B cell (primary cell): ENCODE measurements at regions not wholly inside any gene's neighbourhood (a gene's known extent, or its start where the extent isn't known, plus 50 kb on each side); places are given as distances from the start of the nearest gene placed in this dataset.

ENCODE experiments used
- ATAC-seq: fragments of 200-7000 bp; cut with Tn5 transposase; one replicate; pipeline ENCODE4 v1.10.0; 2021; ENCODE audit warnings: low read depth, mild to moderate bottlenecking, moderate number of reproducible peaks, moderate library complexity
- CTCF ChIA-PET: fragments of 350-600 bp; sonication (Branson Sonifier 250); formaldehyde crosslinking; loops from one replicate; lab custom pipeline; 2021; ENCODE audit warnings: antibody characterized with exemption, inconsistent platforms; lab: Charles Lee
- POLR2A ChIA-PET: fragments of 350-600 bp; sonication (Branson Sonifier 250); formaldehyde crosslinking; loops from one replicate; lab custom pipeline; 2021; ENCODE audit warnings: antibody characterized with exemption; lab: Charles Lee
- DNase-seq: peaks from one replicate; pipeline ENCODE4 v3.0.0; 2013
- H2AFZ ChIP-seq: 2 replicates; pipeline ENCODE4 v1.6.1; 2012; ENCODE audit warnings: mild to moderate bottlenecking, low read depth, low read length; ENCODE audit not compliant: insufficient read depth, poor library complexity, severe bottlenecking
- H3K27ac ChIP-seq, 2 donors: 1 replicate in 1 of 2; 2 replicates in 1 of 2; pipeline ENCODE4 v1.5.1; 2012 to 2013; ENCODE audit warnings: low read length in 2 of 2, mild to moderate bottlenecking in 2 of 2, moderate library complexity in 1 of 2
- H3K27me3 ChIP-seq, 4 experiments: fragments of 200-600 bp in 1 of 4; sonication (generic) in 1 of 4; replicated peaks in 1 of 4; 1 replicate in 2 of 4; 2 replicates in 2 of 4; pipeline versions ENCODE4 v1.6.1 to v1.7.0; 2013 to 2016; ENCODE audit warnings: low read length in 3 of 4, mild to moderate bottlenecking in 2 of 4, mixed read lengths in 1 of 4, moderate library complexity in 1 of 4; ENCODE audit not compliant: insufficient read depth in 4 of 4, control insufficient read depth in 3 of 4; ENCODE audit errors: control extremely low read depth in 1 of 4
- H3K36me3 ChIP-seq, 2 experiments: replicated peaks in 1 of 2; 1 replicate in 1 of 2; 2 replicates in 1 of 2; pipeline versions ENCODE4 v1.6.1 to v1.7.1; 2013; ENCODE audit warnings: low read length in 1 of 2; ENCODE audit not compliant: insufficient read depth in 2 of 2, control insufficient read depth in 1 of 2; ENCODE audit errors: control extremely low read depth in 1 of 2, extremely low read depth in 1 of 2
- H3K4me1 ChIP-seq, 2 donors: fragments of 200-600 bp in 1 of 2; sonication (generic) in 1 of 2; 1 replicate in 1 of 2; 2 replicates in 1 of 2; pipeline versions ENCODE4 v1.5.1 to v1.6.1; 2013 to 2017; ENCODE audit warnings: low read length in 2 of 2; ENCODE audit not compliant: control insufficient read depth in 2 of 2, insufficient read depth in 2 of 2
- H3K4me2 ChIP-seq: replicated peaks from 2 replicates; pipeline ENCODE3; 2012; ENCODE audit warnings: mild to moderate bottlenecking, low read depth, low read length; ENCODE audit not compliant: poor library complexity, severe bottlenecking
- H3K4me3 ChIP-seq, 5 experiments: fragments of 200-600 bp in 1 of 5; sonication (generic) in 1 of 5; 1 replicate in 3 of 5; 2 replicates in 2 of 5; pipeline versions ENCODE4 v1.5.1 to v1.7.0; 2011 to 2016; ENCODE audit warnings: low read length in 4 of 5, mild to moderate bottlenecking in 4 of 5, low read depth in 2 of 5, control low read depth in 1 of 5, moderate library complexity in 1 of 5; ENCODE audit not compliant: insufficient read depth in 1 of 5; ENCODE audit errors: control extremely low read depth in 1 of 5, extremely low read depth in 1 of 5
- H3K79me2 ChIP-seq: fragments of 200-600 bp; sonication (generic); one replicate; pipeline ENCODE4 v1.6.0; 2016; ENCODE audit warnings: low read length; ENCODE audit not compliant: control insufficient read depth, insufficient read depth
- H3K9ac ChIP-seq: fragments of 200-600 bp; sonication (generic); 2 replicates; pipeline ENCODE4 v1.6.1; 2017; ENCODE audit warnings: mild to moderate bottlenecking, low read length, moderate library complexity
- H3K9me3 ChIP-seq, 3 donors: one replicate each; pipeline versions ENCODE4 v1.6.1 to v1.7.1; 2013; ENCODE audit warnings: low read length in 2 of 3; ENCODE audit not compliant: control insufficient read depth in 2 of 3, insufficient read depth in 1 of 3; ENCODE audit errors: control extremely low read depth in 1 of 3
- H4K20me1 ChIP-seq: 2 replicates; pipeline ENCODE4 v1.6.0; 2012; ENCODE audit warnings: mild to moderate bottlenecking, low read length; ENCODE audit not compliant: insufficient read depth, control insufficient read depth, poor library complexity, severe bottlenecking
- H3K27ac Mint-ChIP-seq: one replicate; pipeline ENCODE4 v1.8.0; 2021; ENCODE audit warnings: mixed read lengths
- H3K27me3 Mint-ChIP-seq: one replicate; pipeline ENCODE4 v1.8.0; 2021; ENCODE audit warnings: mixed read lengths
- H3K4me1 Mint-ChIP-seq: one replicate; pipeline ENCODE4 v1.8.0; 2021; ENCODE audit warnings: mixed read lengths
- H3K4me3 Mint-ChIP-seq: one replicate; pipeline ENCODE4 v1.8.0; 2021; ENCODE audit warnings: mixed read lengths
- H3K9me3 Mint-ChIP-seq: one replicate; pipeline ENCODE4 v1.8.0; 2022; ENCODE audit warnings: mixed read lengths; ENCODE audit not compliant: insufficient read depth
- EZH2 ChIP-seq: IDR thresholded peaks from 2 replicates; pipeline ENCODE4 v1.6.1; 2012; ENCODE audit warnings: borderline replicate concordance, low read depth, mild to moderate bottlenecking, moderate library complexity, low read length; ENCODE audit not compliant: insufficient read depth, poor library complexity, severe bottlenecking
- WGBS: methylation state at CpG from one replicate; pipeline ENCODE4 v1.1.5; 2013; ENCODE audit warnings: missing lambda C conversion rate; ENCODE audit not compliant: insufficient coverage; 5-methylcytosine and 5-hydroxymethylcytosine counted together
- intact Hi-C: fragments of 100-400 bp; cut with micrococcal nuclease; formaldehyde crosslinking; loops from one replicate; pipeline ENCODE4 v1.10.0; 2022
- TF ChIP-seq, protein P1 (sequence below): fragments of 200-600 bp; IDR thresholded peaks from one replicate; pipeline ENCODE4 v1.8.0; 2022; ENCODE audit warnings: antibody characterized with exemption, mild to moderate bottlenecking

DNA sequence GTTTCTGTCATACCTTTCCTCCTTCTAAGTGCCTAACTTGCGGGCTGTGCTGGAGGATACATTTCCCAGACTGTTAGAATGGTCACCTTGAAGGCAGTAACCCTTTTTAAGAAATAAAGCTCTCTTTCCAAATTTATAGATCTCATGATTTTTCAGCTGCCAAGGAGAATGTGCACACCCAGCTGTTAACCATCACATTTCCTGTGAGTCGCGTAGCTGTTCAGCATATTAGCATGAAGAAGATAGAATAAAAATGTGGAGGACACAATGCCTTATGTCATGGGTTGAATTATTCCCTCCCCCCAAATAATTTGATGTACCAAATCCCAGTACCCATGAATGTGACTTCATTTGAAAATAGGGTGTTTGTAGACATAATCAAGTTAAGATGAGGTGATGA, 729.4 kb downstream of the MTRR start:
- DNase-seq (no peak), ATAC-seq (no peak)
- Mint-ChIP-seq H3K4me3 (no peak overlapping the region), H3K4me1 (no peaks in the 10 kb centered on the region), H3K9me3 (no peaks in the 10 kb centered on the region), H3K27ac (no peak overlapping the region), H3K27me3 (no peaks in the 10 kb centered on the region)
- Histone ChIP-seq H2AFZ (no peak overlapping the region), H3K9me3 (no peaks in the 10 kb centered on the region), H3K9ac (no peak overlapping the region), H3K4me1 (no peaks in the 10 kb centered on the region), H3K4me3 (no peak overlapping the region), H3K27ac (no peak overlapping the region), H3K79me2 (no peaks in the 10 kb centered on the region), H3K36me3 (no peaks in the 10 kb centered on the region), H4K20me1 (no peaks in the 10 kb centered on the region), H3K4me2 (no peak overlapping the region), H3K27me3 (no peaks in the 10 kb centered on the region)
- TF ChIP-seq EZH2, result no peak
- TF ChIP-seq, protein P1, sequence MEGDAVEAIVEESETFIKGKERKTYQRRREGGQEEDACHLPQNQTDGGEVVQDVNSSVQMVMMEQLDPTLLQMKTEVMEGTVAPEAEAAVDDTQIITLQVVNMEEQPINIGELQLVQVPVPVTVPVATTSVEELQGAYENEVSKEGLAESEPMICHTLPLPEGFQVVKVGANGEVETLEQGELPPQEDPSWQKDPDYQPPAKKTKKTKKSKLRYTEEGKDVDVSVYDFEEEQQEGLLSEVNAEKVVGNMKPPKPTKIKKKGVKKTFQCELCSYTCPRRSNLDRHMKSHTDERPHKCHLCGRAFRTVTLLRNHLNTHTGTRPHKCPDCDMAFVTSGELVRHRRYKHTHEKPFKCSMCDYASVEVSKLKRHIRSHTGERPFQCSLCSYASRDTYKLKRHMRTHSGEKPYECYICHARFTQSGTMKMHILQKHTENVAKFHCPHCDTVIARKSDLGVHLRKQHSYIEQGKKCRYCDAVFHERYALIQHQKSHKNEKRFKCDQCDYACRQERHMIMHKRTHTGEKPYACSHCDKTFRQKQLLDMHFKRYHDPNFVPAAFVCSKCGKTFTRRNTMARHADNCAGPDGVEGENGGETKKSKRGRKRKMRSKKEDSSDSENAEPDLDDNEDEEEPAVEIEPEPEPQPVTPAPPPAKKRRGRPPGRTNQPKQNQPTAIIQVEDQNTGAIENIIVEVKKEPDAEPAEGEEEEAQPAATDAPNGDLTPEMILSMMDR, result no peak
- ChIA-PET CTCF (interaction anchor here (1.2 kb wide), 1 partner anchor 248 kb away, joined by 3 read pairs; no protein-coding TSS in a partner anchor), POLR2A (no interaction called here)
- intact Hi-C loops, result no loop called here
- WGBS, result 100% methylated on average over 1 of the region's 3 CpGs

DNA sequence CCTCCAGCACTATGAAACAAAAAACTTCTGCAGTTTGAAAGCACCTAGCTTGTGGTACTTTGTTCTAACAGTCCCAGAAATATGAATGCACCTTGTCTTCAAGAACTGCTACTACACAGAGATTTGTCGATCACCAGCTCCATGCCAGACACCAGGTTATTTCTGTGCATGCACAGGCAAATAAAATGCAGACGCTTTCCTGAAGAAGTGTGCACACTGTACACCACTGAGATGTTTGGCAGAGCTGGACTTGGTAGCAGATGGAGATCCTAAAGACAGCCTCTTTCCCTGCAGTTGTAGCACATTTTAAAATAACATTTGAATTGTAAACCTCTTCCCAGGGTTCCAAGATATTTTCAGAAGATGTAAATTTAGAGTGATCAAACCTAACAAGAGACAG, 730.0 kb downstream of the MTRR start:
- Histone ChIP-seq H3K27ac (no peak overlapping the region), H4K20me1 (no peaks in the 10 kb centered on the region), H3K4me1 (no peaks in the 10 kb centered on the region), H3K9ac (no peak overlapping the region), H2AFZ (no peak overlapping the region), H3K27me3 (no peaks in the 10 kb centered on the region), H3K4me3 (no peak overlapping the region), H3K79me2 (no peaks in the 10 kb centered on the region), H3K36me3 (no peaks in the 10 kb centered on the region), H3K9me3 (no peaks in the 10 kb centered on the region), H3K4me2 (no peak overlapping the region)
- H3K9me3 Mint-ChIP-seq, result no peaks in the 10 kb centered on the region
- H3K27me3 Mint-ChIP-seq, result no peaks in the 10 kb centered on the region
- ChIA-PET CTCF (interaction anchor here (1.2 kb wide), 1 partner anchor 247 kb away, joined by 3 read pairs; no protein-coding TSS in a partner anchor), POLR2A (no interaction called here)
- H3K4me1 Mint-ChIP-seq, result no peaks in the 10 kb centered on the region
- WGBS, result 83% methylated on average over 2 of the region's 2 CpGs
- no peak overlapping the region for H3K27ac Mint-ChIP-seq
- H3K4me3 Mint-ChIP-seq, result no peak overlapping the region
- intact Hi-C loops, result no loop called here
- ATAC-seq (no peak), DNase-seq (no peak)
- TF ChIP-seq EZH2, result no peak
- TF ChIP-seq, protein P1, result no peak
